ENCODE measurements at regions not wholly inside any gene's neighbourhood (a gene's known extent, or its start where the extent isn't known, plus 50 kb on each side); places are given as distances from the start of the nearest gene placed in this dataset.

GRCh38 chr7:12741951-12742575 lies 54.6 kb downstream of the ARL4A start:
- DNase-seq (ENCODE audit: low read depth) = no peak

- no peak for DNase-seq (ENCODE audit: low read depth)
Observed at GRCh38 chr7:12746211-12746610, 58.8 kb downstream of the ARL4A start.

GRCh38 chr7:12747687-12748306 lies 60.4 kb downstream of the ARL4A start:
- DNase-seq (ENCODE audit: low read depth) = no peak

GRCh38 chr7:12749069-12749468 lies 61.6 kb downstream of the ARL4A start:
- no peak for DNase-seq (ENCODE audit: low read depth)

- DNase-seq (ENCODE audit: low read depth) = no peak
Observed at GRCh38 chr7:12749746-12750145, 62.3 kb downstream of the ARL4A start.

GRCh38 chr7:12751764-12752163 lies 64.3 kb downstream of the ARL4A start:
- no peak for DNase-seq (ENCODE audit: low read depth)

GRCh38 chr7:12754179-12754578 lies 66.7 kb downstream of the ARL4A start:
- DNase-seq (ENCODE audit: low read depth) = no peak

GRCh38 chr7:12756821-12757220 lies 69.4 kb downstream of the ARL4A start:
- no peak for DNase-seq (ENCODE audit: low read depth)

- peak; percentile 90 for DNase-seq (ENCODE audit: low read depth)
Observed at GRCh38 chr7:12757443-12757842, 70.0 kb downstream of the ARL4A start.

GRCh38 chr7:12759151-12759550 lies 71.7 kb downstream of the ARL4A start:
- no peak for DNase-seq (ENCODE audit: low read depth)

GRCh38 chr7:12761111-12761510 lies 73.7 kb downstream of the ARL4A start:
- no peak for DNase-seq (ENCODE audit: low read depth)

GRCh38 chr7:12761691-12762090 lies 74.3 kb downstream of the ARL4A start:
- no peak for DNase-seq (ENCODE audit: low read depth)

- no peak for DNase-seq (ENCODE audit: low read depth)
Observed at GRCh38 chr7:12764458-12764891, 77.0 kb downstream of the ARL4A start.

- DNase-seq (ENCODE audit: low read depth) = no peak
Observed at GRCh38 chr7:12765431-12766100, 78.1 kb downstream of the ARL4A start.

GRCh38 chr7:12766416-12766815 lies 79.0 kb downstream of the ARL4A start:
- DNase-seq (ENCODE audit: low read depth) = peak; percentile 17

GRCh38 chr7:12768948-12769347 lies 81.5 kb downstream of the ARL4A start:
- no peak for DNase-seq (ENCODE audit: low read depth)

- peak; percentile 26 for DNase-seq (ENCODE audit: low read depth)
Observed at GRCh38 chr7:12769444-12769843, 82.0 kb downstream of the ARL4A start.

- no peak for DNase-seq (ENCODE audit: low read depth)
Observed at GRCh38 chr7:12770227-12770975, 83.0 kb downstream of the ARL4A start.

GRCh38 chr7:12771378-12771877 lies 84.0 kb downstream of the ARL4A start:
- DNase-seq (ENCODE audit: low read depth) = peak; percentile 66

- no peak for DNase-seq (ENCODE audit: low read depth)
Observed at GRCh38 chr7:12772768-12773167, 85.3 kb downstream of the ARL4A start.

- no peak for DNase-seq (ENCODE audit: low read depth)
Observed at GRCh38 chr7:12777257-12777656, 89.8 kb downstream of the ARL4A start.

GRCh38 chr7:12779947-12780346 lies 92.5 kb downstream of the ARL4A start:
- DNase-seq (ENCODE audit: low read depth) = no peak

Measured in fibroblast of gingiva (primary cell).